Thymus (tissue), 11 donors: ENCODE measurements at regions not wholly inside any gene's neighbourhood (a gene's known extent, or its start where the extent isn't known, plus 50 kb on each side); places are given as distances from the start of the nearest gene placed in this dataset.

Experiments used
- DNase-seq, 9 donors: peaks; one replicate each; pipeline ENCODE4 v3.0.0-alpha.2; 2013; ENCODE audit warnings: low spot score in 9 of 9, low read depth in 6 of 9, missing footprints in 1 of 9
- H3K27ac ChIP-seq, 2 donors: one replicate each; pipeline ENCODE4 v1.5.1; 2013; ENCODE audit warnings: control low read depth in 1 of 2, low read depth in 1 of 2, low read length in 1 of 2, mild to moderate bottlenecking in 1 of 2, moderate library complexity in 1 of 2
- H3K27me3 ChIP-seq, 2 donors: one replicate each; pipeline ENCODE4 v1.5.1; 2013; ENCODE audit warnings: low read length in 1 of 2; ENCODE audit not compliant: control insufficient read depth in 2 of 2, insufficient read depth in 1 of 2
- H3K36me3 ChIP-seq, 2 donors: one replicate each; pipeline ENCODE4 v1.5.1; 2013; ENCODE audit warnings: low read length in 1 of 2, mild to moderate bottlenecking in 1 of 2, moderate library complexity in 1 of 2; ENCODE audit not compliant: control insufficient read depth in 2 of 2, insufficient read depth in 2 of 2
- H3K4me1 ChIP-seq, 2 donors: one replicate each; pipeline ENCODE4 v1.5.1; 2013; ENCODE audit warnings: low read length in 2 of 2; ENCODE audit not compliant: control insufficient read depth in 2 of 2, insufficient read depth in 2 of 2
- H3K4me3 ChIP-seq, 2 donors: one replicate each; pipeline ENCODE4 v1.5.1; 2013; ENCODE audit warnings: low read length in 2 of 2, control low read depth in 1 of 2, mild to moderate bottlenecking in 1 of 2
- H3K9me3 ChIP-seq, 2 donors: one replicate each; pipeline ENCODE4 v1.5.1; 2013; ENCODE audit warnings: low read length in 1 of 2, mild to moderate bottlenecking in 1 of 2; ENCODE audit not compliant: control insufficient read depth in 2 of 2, insufficient read depth in 1 of 2
- WGBS: extraction: QIAGEN DNeasy Blood & Tissue Kit; methylation state at CpG from one replicate; pipeline ENCODE4 v1.1.7; 2013; 5-methylcytosine and 5-hydroxymethylcytosine counted together
- donor health status: healthy.

DNA sequence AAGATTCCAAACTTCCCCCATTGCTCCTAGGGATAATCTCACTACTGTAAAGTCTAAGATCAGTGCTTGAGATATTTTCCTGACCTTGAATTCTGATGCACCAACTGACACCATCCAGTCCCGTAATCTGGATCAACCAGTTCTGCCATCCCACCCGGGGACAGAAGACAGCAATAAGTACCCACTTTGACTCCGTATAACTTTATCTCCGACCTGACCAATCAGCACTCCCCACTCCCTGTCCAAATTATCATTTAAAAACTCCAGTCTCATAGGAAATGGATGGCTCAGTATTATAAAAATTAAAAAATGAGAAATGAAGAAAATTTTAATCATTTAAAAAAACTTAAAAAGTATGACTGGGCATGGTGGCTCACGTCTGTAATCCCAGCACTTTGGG, 61.4 kb upstream of the ABCC4 start:
- WGBS = 76% methylated on average over 5 of the region's 5 CpGs
- no peak for DNase-seq
- H3K27me3 ChIP-seq = no peaks in the 10 kb centered on the region
- peaks cover 0 to 5% of the 10 kb centered on the region in 2 donors for H3K9me3 ChIP-seq
- H3K4me3 ChIP-seq = no peak overlapping the region
- no peak overlapping the region for H3K27ac ChIP-seq
- no peaks in the 10 kb centered on the region for H3K4me1 ChIP-seq
- no peaks in the 10 kb centered on the region for H3K36me3 ChIP-seq

DNA sequence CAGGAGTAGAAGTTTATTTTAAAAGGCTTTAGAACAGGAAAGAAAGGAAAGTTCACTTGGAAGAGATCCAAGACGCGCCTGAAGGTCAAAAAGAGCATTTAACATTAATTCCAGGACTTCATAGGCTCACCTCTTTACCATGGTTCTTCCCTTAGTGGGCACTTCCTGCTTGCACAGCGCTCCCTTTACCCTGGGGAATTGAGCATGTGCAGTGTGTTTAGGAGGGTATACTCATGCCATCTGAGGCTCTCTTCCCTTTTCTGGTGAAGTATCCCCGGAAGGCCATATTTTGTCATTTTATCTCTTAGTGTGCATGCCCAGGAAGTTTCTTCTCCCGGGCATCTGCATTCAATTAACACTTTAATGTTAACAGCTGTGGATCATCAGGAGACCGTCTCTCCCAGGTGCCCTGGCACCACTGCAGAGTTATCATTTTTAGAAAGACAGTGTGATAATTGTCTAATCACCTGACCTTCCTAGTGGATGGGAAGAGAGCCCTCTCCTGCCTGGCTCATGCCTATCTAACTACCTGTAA, 66.1 kb upstream of the ABCC4 start:
- no peak for DNase-seq
- 89% methylated on average over 6 of the region's 6 CpGs for WGBS
- Histone ChIP-seq H3K4me3 (no peak overlapping the region), H3K27me3 (no peaks in the 10 kb centered on the region), H3K27ac (no peak overlapping the region), H3K9me3 (peaks cover 0 to 9% of the 10 kb centered on the region in 2 donors), H3K36me3 (no peaks in the 10 kb centered on the region), H3K4me1 (no peaks in the 10 kb centered on the region)

DNA sequence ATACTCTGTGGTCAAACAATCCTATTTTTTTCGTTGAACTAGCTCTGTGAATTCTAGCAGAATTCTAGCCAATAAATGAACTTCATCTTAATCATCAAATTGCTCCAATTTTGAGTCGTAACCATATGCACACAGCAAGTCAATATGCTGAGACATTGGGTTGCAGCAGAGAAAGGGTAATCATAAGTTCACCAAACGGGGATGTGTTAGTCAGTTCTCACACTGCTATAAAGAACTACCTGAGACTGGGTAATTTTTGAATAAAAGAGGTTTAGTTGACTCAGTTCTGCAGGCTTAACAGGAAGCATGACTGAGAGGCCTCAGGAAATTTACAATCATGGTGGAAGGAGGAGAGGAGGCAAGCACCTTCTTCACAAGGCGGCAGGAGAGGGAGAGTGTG, 67.7 kb upstream of the ABCC4 start:
- 93% methylated on average over 4 of the region's 4 CpGs for WGBS
- no peak overlapping the region for H3K27ac ChIP-seq
- no peak for DNase-seq
- no peaks in the 10 kb centered on the region for H3K27me3 ChIP-seq
- H3K4me1 ChIP-seq = no peaks in the 10 kb centered on the region
- no peak overlapping the region for H3K4me3 ChIP-seq
- no peaks in the 10 kb centered on the region for H3K36me3 ChIP-seq
- H3K9me3 ChIP-seq = peaks cover 0 to 4% of the 10 kb centered on the region in 2 donors

DNA sequence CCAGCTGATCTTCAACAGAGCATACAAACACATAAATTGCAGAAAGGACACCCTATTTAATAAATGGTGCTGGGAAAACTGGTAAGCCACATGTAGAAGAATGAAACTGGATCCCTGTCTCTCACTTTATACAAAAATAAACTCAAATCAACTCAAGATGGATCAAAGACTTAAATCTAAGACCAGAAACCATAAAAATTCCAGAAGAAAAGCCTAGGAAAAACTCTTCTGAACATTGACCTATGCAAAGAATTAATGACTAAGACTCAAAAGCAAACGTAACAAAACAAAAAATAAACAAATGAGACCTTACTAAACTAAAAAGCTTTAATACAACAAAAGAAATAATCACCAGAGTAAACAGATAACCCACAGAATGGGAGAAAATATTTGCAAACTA, 74.5 kb upstream of the ABCC4 start:
- no peak for DNase-seq
- 0% methylated on average over 1 of the region's 1 CpG for WGBS
- Histone ChIP-seq H3K4me1 (peaks cover 0 to under 1% of the 10 kb centered on the region in 2 donors), H3K9me3 (no peaks in the 10 kb centered on the region), H3K36me3 (no peaks in the 10 kb centered on the region), H3K27me3 (no peaks in the 10 kb centered on the region), H3K27ac (no peak overlapping the region), H3K4me3 (no peak overlapping the region)

DNA sequence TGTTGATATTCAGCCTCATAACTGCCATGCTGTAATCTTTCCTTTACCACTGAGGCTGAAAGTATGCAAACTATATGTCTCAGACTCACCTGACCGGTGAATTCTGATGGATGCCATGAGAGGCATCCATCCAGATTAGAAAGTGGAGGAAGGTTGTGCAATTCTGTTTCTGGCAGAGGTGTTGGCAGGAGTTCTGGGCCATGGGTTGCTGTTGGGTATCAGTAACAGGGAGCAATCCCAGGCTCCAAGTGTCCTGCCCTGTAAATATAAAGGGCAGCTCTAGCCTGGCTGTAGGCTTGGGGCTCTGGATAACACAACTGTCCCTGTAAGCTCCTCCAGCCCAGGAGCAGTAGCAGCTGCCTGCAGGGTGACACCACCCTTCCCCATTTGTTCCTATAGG, 77.4 kb upstream of the ABCC4 start:
- no peaks in the 10 kb centered on the region for H3K9me3 ChIP-seq
- H3K4me1 ChIP-seq = peaks cover 0 to 3% of the 10 kb centered on the region in 2 donors
- no peak overlapping the region for H3K27ac ChIP-seq
- no peaks in the 10 kb centered on the region for H3K27me3 ChIP-seq
- no peaks in the 10 kb centered on the region for H3K36me3 ChIP-seq
- no peak for DNase-seq
- whole genome bisulfite sequencing = 96% methylated on average over 1 of the region's 1 CpG
- no peak overlapping the region for H3K4me3 ChIP-seq

DNA sequence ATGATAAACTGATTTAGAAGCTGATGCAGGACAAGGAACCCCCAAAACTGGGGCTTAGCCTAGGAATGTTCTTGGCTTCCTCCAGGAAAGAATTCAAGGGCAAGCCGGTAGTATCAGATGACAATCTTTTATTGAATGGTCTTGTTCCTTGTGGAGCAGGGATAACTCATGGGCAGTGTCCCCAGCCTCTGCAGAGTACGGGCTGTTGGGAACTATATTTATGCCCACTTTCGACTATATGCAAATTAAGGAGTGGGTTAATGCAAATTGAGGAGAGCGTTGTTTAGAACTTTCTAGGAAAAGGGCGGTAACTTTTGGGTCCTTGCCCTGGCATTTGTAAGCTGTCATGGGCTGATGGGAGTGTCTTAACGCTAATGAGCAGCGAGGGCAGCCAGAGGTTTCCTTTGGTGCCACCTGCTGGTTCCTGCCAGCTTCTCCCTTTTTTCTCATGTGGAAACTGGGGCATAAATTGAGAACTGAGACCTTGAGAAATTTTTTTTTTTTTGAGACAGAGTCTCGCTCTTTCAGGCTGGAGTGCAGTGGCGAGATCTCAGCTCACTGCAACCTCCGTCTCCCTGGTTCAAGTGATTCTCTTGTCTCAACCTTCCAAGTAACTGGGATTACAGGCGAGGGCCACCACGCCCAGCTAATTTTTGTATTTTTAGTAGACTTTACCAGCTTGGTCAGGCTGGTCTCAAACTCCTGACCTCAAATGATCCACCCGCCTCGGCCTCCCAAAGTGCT, 79.4 kb upstream of the ABCC4 start:
- no peak overlapping the region for H3K4me3 ChIP-seq
- WGBS = 35% methylated on average over 14 of the region's 14 CpGs
- DNase-seq = peak; percentile 48 to 90 (median 72)
- H3K27ac ChIP-seq = no peak overlapping the region
- no peaks in the 10 kb centered on the region for H3K36me3 ChIP-seq
- H3K27me3 ChIP-seq = no peaks in the 10 kb centered on the region
- H3K4me1 ChIP-seq = peaks cover 0 to 3% of the 10 kb centered on the region in 2 donors
- no peaks in the 10 kb centered on the region for H3K9me3 ChIP-seq

DNA sequence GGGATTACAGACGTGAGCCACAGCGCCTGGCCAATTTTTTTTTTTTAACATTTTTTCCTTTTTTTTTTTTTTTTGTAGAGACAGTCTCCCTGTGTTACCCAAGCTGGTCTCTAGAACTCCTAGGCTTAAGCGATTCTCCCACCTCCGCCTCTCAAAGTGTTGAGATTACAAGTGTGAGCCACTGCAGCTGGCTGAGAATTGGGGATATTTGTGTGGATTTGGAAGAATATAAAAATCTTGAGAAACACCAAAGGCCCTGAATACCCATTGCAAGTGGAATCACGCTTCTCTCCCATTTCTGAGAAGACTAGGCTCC, 79.9 kb upstream of the ABCC4 start:
- Histone ChIP-seq H3K36me3 (no peaks in the 10 kb centered on the region), H3K27ac (no peak overlapping the region), H3K9me3 (no peaks in the 10 kb centered on the region), H3K27me3 (no peaks in the 10 kb centered on the region), H3K4me3 (no peak overlapping the region), H3K4me1 (peaks cover 0 to 3% of the 10 kb centered on the region in 2 donors)
- WGBS = 77% methylated on average over 5 of the region's 5 CpGs
- no peak for DNase-seq

DNA sequence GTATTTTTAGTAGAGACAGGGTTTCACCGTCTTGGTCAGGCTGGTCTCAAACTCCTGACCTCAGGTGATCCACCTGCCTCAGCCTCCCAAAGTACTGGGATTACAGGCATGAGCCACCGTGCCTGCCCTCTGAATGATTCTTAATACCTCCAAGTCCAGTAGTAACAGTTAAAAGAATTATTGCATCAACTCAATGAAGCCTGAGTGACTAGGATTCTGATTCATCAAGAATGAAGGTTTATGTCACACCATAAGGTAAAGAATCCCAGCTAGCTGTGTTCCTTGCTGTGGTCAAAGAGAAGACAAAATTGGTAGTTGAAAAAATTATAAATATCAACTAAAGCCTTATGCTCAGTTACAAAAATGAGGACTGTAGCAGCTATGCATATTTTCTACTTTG, 81.2 kb upstream of the ABCC4 start:
- WGBS = 98% methylated on average over 2 of the region's 2 CpGs

DNA sequence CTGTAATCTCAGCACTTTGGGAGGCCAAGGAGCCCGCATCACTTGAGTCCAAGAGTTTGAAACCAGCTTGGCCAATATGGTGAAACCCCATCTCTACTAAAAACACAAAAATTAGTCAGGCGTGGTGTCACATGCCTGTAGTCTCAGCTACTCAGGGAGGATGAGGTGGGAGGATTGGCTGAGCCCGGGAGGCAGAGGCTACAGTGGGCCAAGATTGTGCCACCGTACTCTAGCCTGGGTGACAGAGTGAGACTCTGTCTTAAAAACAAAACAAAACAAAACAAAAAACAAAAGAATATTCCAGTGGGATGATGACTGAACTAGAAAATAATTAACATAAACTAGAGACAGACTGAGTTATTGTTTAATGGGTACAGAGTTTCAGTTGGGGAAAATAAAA, 81.7 kb upstream of the ABCC4 start:
- no peaks in the 10 kb centered on the region for H3K27me3 ChIP-seq

More for the DNA sequence above, 81.2 kb upstream of the ABCC4 start:
- Histone ChIP-seq H3K4me1 (peaks cover 0 to 3% of the 10 kb centered on the region in 2 donors), H3K9me3 (no peaks in the 10 kb centered on the region), H3K4me3 (no peak overlapping the region), H3K27ac (no peak overlapping the region), H3K27me3 (no peaks in the 10 kb centered on the region), H3K36me3 (no peaks in the 10 kb centered on the region)
- DNase-seq = no peak

More for the DNA sequence above, 81.7 kb upstream of the ABCC4 start:
- Histone ChIP-seq H3K9me3 (no peaks in the 10 kb centered on the region), H3K36me3 (no peaks in the 10 kb centered on the region), H3K4me3 (no peak overlapping the region), H3K4me1 (peaks cover 0 to 3% of the 10 kb centered on the region in 2 donors), H3K27ac (no peak overlapping the region)
- 95% methylated on average over 4 of the region's 4 CpGs for WGBS
- DNase-seq = no peak
